ENCODE measurements at regions not wholly inside any gene's neighbourhood (a gene's known extent, or its start where the extent isn't known, plus 50 kb on each side); places are given as distances from the start of the nearest gene placed in this dataset.

- DNase-seq (ENCODE audit: low read depth in 1 of 2, low spot score in 1 of 2), result no peak
Observed at GRCh38 chr12:67937822-67938221, 51.4 kb upstream of the IFNG-AS1 start.
